Choroid plexus epithelial cell (primary cell): ENCODE measurements at regions not wholly inside any gene's neighbourhood (a gene's known extent, or its start where the extent isn't known, plus 50 kb on each side); places are given as distances from the start of the nearest gene placed in this dataset.

Source experiments
- DNase-seq: peaks from one replicate; pipeline ENCODE4 v3.0.0-alpha.2; 2010; ENCODE audit warnings: low read depth
- H3K4me3 ChIP-seq: 2 replicates; pipeline ENCODE4 v1.5.1; 2011; ENCODE audit warnings: low read depth, mild to moderate bottlenecking, control low read depth, low read length, moderate library complexity
- TF ChIP-seq, protein P1 (sequence below): conservative IDR thresholded peaks from 2 replicates; pipeline ENCODE4 v1.5.1; 2011; ENCODE audit warnings: low read depth, mild to moderate bottlenecking, control low read depth, inconsistent platforms, low read length, moderate library complexity

GRCh38 chr21:34004974-34005373 is 68.4 kb upstream of the MRPS6 start:
- TF ChIP-seq, protein P1, sequence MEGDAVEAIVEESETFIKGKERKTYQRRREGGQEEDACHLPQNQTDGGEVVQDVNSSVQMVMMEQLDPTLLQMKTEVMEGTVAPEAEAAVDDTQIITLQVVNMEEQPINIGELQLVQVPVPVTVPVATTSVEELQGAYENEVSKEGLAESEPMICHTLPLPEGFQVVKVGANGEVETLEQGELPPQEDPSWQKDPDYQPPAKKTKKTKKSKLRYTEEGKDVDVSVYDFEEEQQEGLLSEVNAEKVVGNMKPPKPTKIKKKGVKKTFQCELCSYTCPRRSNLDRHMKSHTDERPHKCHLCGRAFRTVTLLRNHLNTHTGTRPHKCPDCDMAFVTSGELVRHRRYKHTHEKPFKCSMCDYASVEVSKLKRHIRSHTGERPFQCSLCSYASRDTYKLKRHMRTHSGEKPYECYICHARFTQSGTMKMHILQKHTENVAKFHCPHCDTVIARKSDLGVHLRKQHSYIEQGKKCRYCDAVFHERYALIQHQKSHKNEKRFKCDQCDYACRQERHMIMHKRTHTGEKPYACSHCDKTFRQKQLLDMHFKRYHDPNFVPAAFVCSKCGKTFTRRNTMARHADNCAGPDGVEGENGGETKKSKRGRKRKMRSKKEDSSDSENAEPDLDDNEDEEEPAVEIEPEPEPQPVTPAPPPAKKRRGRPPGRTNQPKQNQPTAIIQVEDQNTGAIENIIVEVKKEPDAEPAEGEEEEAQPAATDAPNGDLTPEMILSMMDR, result no peak
- H3K4me3 ChIP-seq, result no peak overlapping the region
- no peak for DNase-seq

- TF ChIP-seq, protein P1, result no peak
Measured at GRCh38 chr21:34004013-34004938, 69.1 kb upstream of the MRPS6 start.

DNA sequence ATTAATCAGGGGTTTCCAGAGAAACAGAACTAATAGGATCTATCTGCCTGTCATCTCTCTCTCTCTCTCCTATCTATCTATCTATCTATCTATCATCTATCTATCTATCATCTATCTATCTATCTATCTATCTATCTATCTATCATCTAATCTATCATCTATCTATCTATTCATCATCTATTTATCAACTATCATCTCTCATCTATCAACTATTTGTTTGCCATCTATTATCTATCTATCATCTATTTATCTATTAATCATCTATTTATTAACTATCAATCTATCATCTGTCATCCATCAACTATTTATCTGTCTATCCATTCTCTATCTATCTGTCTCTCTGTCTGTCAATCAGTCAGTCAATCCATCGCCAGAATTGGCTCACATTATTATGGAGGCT is 70.0 kb upstream of the MRPS6 start:
- no peak overlapping the region for H3K4me3 ChIP-seq
- no peak for DNase-seq
- TF ChIP-seq, protein P1, result no peak

More at GRCh38 chr21:34004013-34004938, 69.1 kb upstream of the MRPS6 start:
- DNase-seq, result no peak
- no peak overlapping the region for H3K4me3 ChIP-seq

DNA sequence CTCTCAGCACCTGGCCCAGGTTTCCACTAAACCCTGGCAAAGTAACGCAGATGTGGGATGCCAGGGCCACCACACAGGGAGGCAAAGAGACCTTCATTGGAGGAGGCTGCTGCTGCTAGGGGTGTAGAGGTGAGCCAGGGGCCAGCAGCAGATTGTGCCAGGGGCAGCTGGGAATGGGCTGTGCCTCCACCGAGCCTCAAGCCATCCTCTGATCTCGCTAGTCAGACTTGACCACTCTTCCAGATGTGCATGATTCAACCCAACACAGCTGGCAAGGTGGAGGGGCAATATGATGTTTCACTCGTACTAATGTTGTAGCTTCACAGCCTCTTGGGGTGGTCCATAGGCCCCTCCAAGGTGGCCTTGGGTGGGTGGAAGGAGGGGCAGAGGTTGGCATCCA is 73.0 kb upstream of the MRPS6 start:
- TF ChIP-seq, protein P1, result no peak
- H3K4me3 ChIP-seq, result no peak overlapping the region
- DNase-seq, result no peak

- H3K4me3 ChIP-seq, result no peak overlapping the region
- no peak for DNase-seq
- TF ChIP-seq, protein P1, result no peak
Measured at GRCh38 chr21:33998809-33999208, 74.6 kb upstream of the MRPS6 start.

DNA sequence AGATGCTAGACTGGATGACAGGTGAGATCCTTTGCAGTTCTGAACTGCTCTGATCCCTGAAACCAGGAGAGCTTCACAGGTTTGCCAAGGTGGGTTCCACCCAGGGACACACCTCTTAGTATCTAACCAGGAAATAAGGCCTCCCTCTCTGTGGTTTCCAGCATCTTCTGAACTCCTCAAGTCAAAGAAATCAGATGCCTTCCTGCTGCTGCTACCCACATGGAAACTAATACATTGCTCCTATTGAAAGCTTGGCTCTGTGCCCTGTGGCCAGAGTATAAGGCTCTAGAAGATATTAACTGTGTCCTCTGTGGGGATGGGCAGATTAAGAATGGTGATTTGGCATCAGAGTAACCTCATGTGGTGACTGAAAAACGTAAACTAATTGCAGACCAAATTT is 75.0 kb upstream of the MRPS6 start:
- DNase-seq, result peak; percentile 35

More for the DNA sequence above, 75.0 kb upstream of the MRPS6 start:
- TF ChIP-seq, protein P1, result no peak
- no peak overlapping the region for H3K4me3 ChIP-seq
